ENCODE measurements at regions not wholly inside any gene's neighbourhood (a gene's known extent, or its start where the extent isn't known, plus 50 kb on each side); places are given as distances from the start of the nearest gene placed in this dataset.

DNA sequence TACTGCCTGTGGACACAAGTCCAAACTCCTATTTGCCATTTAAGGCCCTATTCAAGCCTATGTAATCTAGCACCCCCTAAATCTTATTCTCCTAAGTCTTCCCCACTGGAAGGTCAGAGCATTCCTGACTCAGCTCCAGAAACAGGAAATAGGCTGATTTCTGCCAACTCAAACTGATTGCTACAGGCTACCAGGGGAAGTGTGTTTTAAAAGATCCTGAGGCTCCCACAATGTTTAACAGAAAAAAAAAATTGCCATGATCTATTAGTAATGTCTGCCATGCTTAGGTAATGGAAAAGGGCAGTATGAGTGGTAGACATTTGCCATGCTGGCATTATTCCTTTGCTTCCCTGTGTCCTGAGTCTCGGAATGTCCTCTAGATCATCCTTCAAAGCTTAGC lies 65.8 kb upstream of the BRINP1 start:
- no peak for DNase-seq (ENCODE audit: low spot score)
- in situ Hi-C loops (cut with MboI; ENCODE audit: low sequenced_read_pairs, unreplicated experiment): no loop called here
- TF ChIP-seq, protein P1, sequence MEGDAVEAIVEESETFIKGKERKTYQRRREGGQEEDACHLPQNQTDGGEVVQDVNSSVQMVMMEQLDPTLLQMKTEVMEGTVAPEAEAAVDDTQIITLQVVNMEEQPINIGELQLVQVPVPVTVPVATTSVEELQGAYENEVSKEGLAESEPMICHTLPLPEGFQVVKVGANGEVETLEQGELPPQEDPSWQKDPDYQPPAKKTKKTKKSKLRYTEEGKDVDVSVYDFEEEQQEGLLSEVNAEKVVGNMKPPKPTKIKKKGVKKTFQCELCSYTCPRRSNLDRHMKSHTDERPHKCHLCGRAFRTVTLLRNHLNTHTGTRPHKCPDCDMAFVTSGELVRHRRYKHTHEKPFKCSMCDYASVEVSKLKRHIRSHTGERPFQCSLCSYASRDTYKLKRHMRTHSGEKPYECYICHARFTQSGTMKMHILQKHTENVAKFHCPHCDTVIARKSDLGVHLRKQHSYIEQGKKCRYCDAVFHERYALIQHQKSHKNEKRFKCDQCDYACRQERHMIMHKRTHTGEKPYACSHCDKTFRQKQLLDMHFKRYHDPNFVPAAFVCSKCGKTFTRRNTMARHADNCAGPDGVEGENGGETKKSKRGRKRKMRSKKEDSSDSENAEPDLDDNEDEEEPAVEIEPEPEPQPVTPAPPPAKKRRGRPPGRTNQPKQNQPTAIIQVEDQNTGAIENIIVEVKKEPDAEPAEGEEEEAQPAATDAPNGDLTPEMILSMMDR (IDR thresholded peaks at IDR 0.05; ENCODE audit: borderline replicate concordance, control extremely low read depth, extremely low read depth, insufficient read depth, missing control alignments): no peak

DNA sequence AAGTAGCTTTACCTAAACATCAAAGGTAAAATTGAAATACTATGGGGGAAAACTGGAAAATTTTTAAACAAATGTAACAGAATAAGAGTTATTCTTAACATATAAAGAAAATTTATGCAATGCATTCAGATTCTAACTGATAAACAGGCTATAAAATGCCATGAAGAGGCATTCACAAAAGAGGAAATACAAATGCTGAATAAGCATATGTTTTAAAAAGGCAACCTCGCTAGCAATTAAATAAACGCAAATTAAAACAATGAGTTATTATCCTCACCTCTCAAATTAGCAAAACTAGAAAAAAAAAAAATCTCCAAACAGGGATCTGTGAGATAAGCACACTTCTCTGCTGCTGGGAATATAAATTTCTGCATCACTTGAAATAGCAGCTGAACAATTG lies 63.2 kb upstream of the BRINP1 start:
- no peak for DNase-seq (ENCODE audit: low spot score)
- TF ChIP-seq, protein P1 (IDR thresholded peaks at IDR 0.05; ENCODE audit: borderline replicate concordance, control extremely low read depth, extremely low read depth, insufficient read depth, missing control alignments): no peak
- in situ Hi-C loops (cut with MboI; ENCODE audit: low sequenced_read_pairs, unreplicated experiment): no loop called here

DNA sequence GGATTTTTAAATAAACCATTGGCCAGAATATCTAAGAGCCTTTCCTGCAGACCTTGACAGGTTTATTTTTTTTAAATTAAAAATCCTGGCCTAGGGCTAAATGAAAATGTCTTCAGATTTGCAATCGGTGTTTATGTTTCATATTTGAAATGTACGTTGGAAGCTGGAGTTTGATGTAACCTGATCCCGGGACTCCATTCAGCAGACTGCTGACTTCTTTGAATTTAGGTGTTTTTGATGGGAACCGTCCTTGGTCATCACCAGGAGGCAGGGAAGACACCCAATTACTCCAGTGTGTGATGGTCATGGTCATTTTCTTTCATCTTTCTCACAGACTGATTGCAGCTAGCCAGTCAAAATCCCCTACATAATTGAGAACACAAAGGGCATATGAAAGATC lies 60.1 kb upstream of the BRINP1 start:
- TF ChIP-seq, protein P1 (IDR thresholded peaks at IDR 0.05; ENCODE audit: borderline replicate concordance, control extremely low read depth, extremely low read depth, insufficient read depth, missing control alignments): no peak
- in situ Hi-C loops (cut with MboI; ENCODE audit: low sequenced_read_pairs, unreplicated experiment): no loop called here
- no peak for DNase-seq (ENCODE audit: low spot score)

DNA sequence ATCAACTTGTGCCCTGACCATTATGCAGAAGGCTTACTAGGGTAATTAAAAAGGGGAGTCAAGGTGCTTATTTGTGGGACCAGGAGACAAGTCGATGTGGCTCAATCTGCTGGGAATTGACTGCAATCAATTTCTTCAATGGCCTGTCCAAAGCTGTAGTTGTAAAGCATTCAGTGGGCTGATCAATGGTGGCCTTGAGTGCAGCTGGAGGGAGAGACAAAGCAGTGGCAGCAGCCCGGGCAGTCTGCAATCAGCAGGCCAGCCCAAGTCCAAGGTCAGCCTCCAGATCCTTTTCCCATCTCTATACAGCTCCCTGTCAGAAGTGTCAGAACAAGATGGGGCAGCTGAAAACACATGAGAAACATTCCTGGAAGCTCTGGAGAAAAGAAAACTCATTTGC lies 51.0 kb upstream of the BRINP1 start:
- DNase-seq (ENCODE audit: low spot score): no peak
- TF ChIP-seq, protein P1 (IDR thresholded peaks at IDR 0.05; ENCODE audit: borderline replicate concordance, control extremely low read depth, extremely low read depth, insufficient read depth, missing control alignments): no peak
- in situ Hi-C loops (cut with MboI; ENCODE audit: low sequenced_read_pairs, unreplicated experiment): no loop called here
